PC-3 (cell line): ENCODE measurements at regions not wholly inside any gene's neighbourhood (a gene's known extent, or its start where the extent isn't known, plus 50 kb on each side); places are given as distances from the start of the nearest gene placed in this dataset.

Experiments
- ATAC-seq: fragments of 200-7000 bp; cut with Tn5 transposase; 2 replicates; pipeline ENCODE4 v1.9.1; 2020; ENCODE audit warnings: mild to moderate bottlenecking, moderate library complexity
- BruUV-seq: library from RNA; stranded (reverse); fragments of 400-500 nt; replicated peaks from 2 replicates; lab custom pipeline; 2021; lab: Mats Ljungman, UMichigan
- CTCF ChIA-PET: fragments of 300-600 bp; sonication (Branson Sonifier 250); formaldehyde crosslinking; loops from one replicate; lab custom pipeline; 2022; ENCODE audit warnings: antibody characterized with exemption; lab: Charles Lee
- POLR2A ChIA-PET: fragments of 300-600 bp; sonication (Branson Sonifier 250); formaldehyde crosslinking; loops from one replicate; lab custom pipeline; 2022; ENCODE audit warnings: antibody characterized with exemption; ENCODE audit not compliant: unreplicated experiment; lab: Charles Lee
- DNase-seq: peaks from one replicate; pipeline ENCODE4 v3.0.0-alpha.2; 2015
- H2AFZ ChIP-seq: fragments of 300-600 bp; sonication (generic); 2 replicates; pipeline ENCODE4 v1.6.0; 2016; ENCODE audit warnings: antibody characterized with exemption, low read length
- H3F3A ChIP-seq: fragments of 300-600 bp; sonication (generic); one replicate; pipeline ENCODE4 v1.6.0; 2017; ENCODE audit warnings: antibody characterized with exemption, low read length, control low read depth, mild to moderate bottlenecking; ENCODE audit not compliant: unreplicated experiment
- H3K27ac ChIP-seq: fragments of 300-600 bp; sonication (generic); 2 replicates; pipeline ENCODE4 v1.5.1; 2016; ENCODE audit warnings: mild to moderate bottlenecking, low read length
- H3K27me3 ChIP-seq: fragments of 300-600 bp; sonication (generic); 2 replicates; pipeline ENCODE4 v1.6.1; 2016; ENCODE audit warnings: low read length, mixed read lengths
- H3K36me3 ChIP-seq: fragments of 300-600 bp; sonication (generic); 2 replicates; pipeline ENCODE4 v1.6.1; 2016; ENCODE audit warnings: low read depth, mixed run types, low read length, mixed read lengths
- H3K4me1 ChIP-seq: fragments of 300-600 bp; sonication (generic); 2 replicates; pipeline ENCODE4 v1.5.1; 2016; ENCODE audit warnings: low read length; ENCODE audit not compliant: insufficient read depth
- H3K4me2 ChIP-seq: fragments of 300-600 bp; sonication (generic); 2 replicates; pipeline ENCODE4 v1.6.0; 2016; ENCODE audit warnings: low read length
- H3K4me3 ChIP-seq: fragments of 300-600 bp; sonication (generic); 2 replicates; pipeline ENCODE4 v1.5.1; 2016; ENCODE audit warnings: mild to moderate bottlenecking, low read length, mixed read lengths
- H3K79me2 ChIP-seq: fragments of 300-600 bp; sonication (generic); 2 replicates; pipeline ENCODE4 v1.6.1; 2017; ENCODE audit warnings: low read length, mixed read lengths
- H3K9ac ChIP-seq: fragments of 300-600 bp; sonication (generic); 2 replicates; pipeline ENCODE4 v1.6.0; 2016; ENCODE audit warnings: mild to moderate bottlenecking, low read length
- H3K9me2 ChIP-seq: fragments of 300-600 bp; sonication (generic); replicated peaks from 2 replicates; pipeline ENCODE4 v1.6.1; 2016; ENCODE audit warnings: mixed run types, low read length, mixed read lengths
- H3K9me3 ChIP-seq: fragments of 300-600 bp; sonication (generic); 2 replicates; pipeline ENCODE4 v1.6.1; 2016; ENCODE audit warnings: low read length, mixed read lengths
- H4K20me1 ChIP-seq: fragments of 300-600 bp; sonication (generic); 2 replicates; pipeline ENCODE4 v1.6.1; 2016; ENCODE audit warnings: low read length, mixed read lengths
- CTCF ChIP-seq: fragments of 300-600 bp; sonication (generic); conservative IDR thresholded peaks from 2 replicates; pipeline ENCODE4 v1.5.1; 2017; ENCODE audit warnings: antibody characterized with exemption, low read depth, mild to moderate bottlenecking, low read length
- EZH2 ChIP-seq: fragments of 300-600 bp; sonication (generic); IDR thresholded peaks from one replicate; pipeline ENCODE4 v1.6.1; 2017; ENCODE audit warnings: antibody characterized with exemption, mild to moderate bottlenecking, low read length; ENCODE audit not compliant: unreplicated experiment
- EZH2phosphoT487 ChIP-seq: fragments of 300-600 bp; sonication (generic); IDR thresholded peaks from 2 replicates; pipeline ENCODE4 v1.6.1; 2018; ENCODE audit warnings: mild to moderate bottlenecking, antibody characterized with exemption, low read length, borderline replicate concordance
- intact Hi-C: fragments of 100-400 bp; cut with micrococcal nuclease; formaldehyde crosslinking; loops from 2 replicates; pipeline ENCODE4 v1.9.0; 2023

DNA sequence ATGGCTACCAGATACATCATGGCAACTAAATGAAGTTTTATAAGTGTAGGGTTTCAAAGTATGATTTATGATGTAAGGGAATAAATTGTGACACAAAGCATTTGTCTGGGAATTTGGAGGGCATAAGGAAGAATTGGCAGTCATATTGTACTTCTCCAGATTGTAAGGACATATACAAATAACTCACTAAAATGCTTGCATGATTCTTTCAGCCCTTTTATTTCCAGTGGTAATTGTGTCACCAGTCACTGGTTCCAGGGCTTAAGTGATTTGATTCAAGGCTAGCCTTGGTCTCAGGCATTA lies 299.4 kb upstream of the ANO5 start:
- H3K9me3 ChIP-seq, result no peaks in the 10 kb centered on the region
- H3K79me2 ChIP-seq, result no peaks in the 10 kb centered on the region
- H3K4me3 ChIP-seq, result no peak overlapping the region
- no peak for ATAC-seq
- H3F3A ChIP-seq, result no peaks in the 10 kb centered on the region
- H2AFZ ChIP-seq, result no peak overlapping the region
- no peaks in the 10 kb centered on the region for H3K4me1 ChIP-seq
- no TSS peak for BruUV-seq
- ChIA-PET POLR2A (no interaction called here), CTCF (no interaction called here)
- H3K27ac ChIP-seq, result no peak overlapping the region
- no peak for DNase-seq
- no peak overlapping the region for H3K4me2 ChIP-seq
- H3K9me2 ChIP-seq, result no peaks in the 10 kb centered on the region
- no peak for TF ChIP-seq CTCF
- TF ChIP-seq EZH2phosphoT487, result no peak
- TF ChIP-seq EZH2, result no peak
- no peak overlapping the region for H3K9ac ChIP-seq
- no peaks in the 10 kb centered on the region for H3K27me3 ChIP-seq
- H4K20me1 ChIP-seq, result no peaks in the 10 kb centered on the region
- H3K36me3 ChIP-seq, result no peaks in the 10 kb centered on the region
- intact Hi-C loops, result no loop called here

- no peak for TF ChIP-seq EZH2
- TF ChIP-seq CTCF, result no peak
- TF ChIP-seq EZH2phosphoT487, result no peak
- Histone ChIP-seq H3K27ac (no peak overlapping the region), H3K27me3 (no peaks in the 10 kb centered on the region), H3K79me2 (no peaks in the 10 kb centered on the region), H3K36me3 (no peaks in the 10 kb centered on the region), H4K20me1 (no peaks in the 10 kb centered on the region), H3K9me3 (no peaks in the 10 kb centered on the region), H3F3A (no peaks in the 10 kb centered on the region), H3K4me3 (no peak overlapping the region), H3K9ac (no peak overlapping the region), H3K4me2 (no peak overlapping the region), H3K4me1 (no peaks in the 10 kb centered on the region), H3K9me2 (no peaks in the 10 kb centered on the region), H2AFZ (no peak overlapping the region)
- no TSS peak for BruUV-seq
- intact Hi-C loops, result no loop called here
- POLR2A ChIA-PET, result no interaction called here
- ATAC-seq (no peak), DNase-seq (no peak)
- CTCF ChIA-PET, result no interaction called here
Observed at GRCh38 chr11:21894492-21894891, 298.4 kb upstream of the ANO5 start.

- DNase-seq (no peak), ATAC-seq (no peak)
- no peaks in the 10 kb centered on the region for H3K4me1 ChIP-seq
- no peak overlapping the region for H3K9ac ChIP-seq
- TF ChIP-seq EZH2, result no peak
- no peak for TF ChIP-seq EZH2phosphoT487
- no peak for TF ChIP-seq CTCF
- no peaks in the 10 kb centered on the region for H4K20me1 ChIP-seq
- H2AFZ ChIP-seq, result no peak overlapping the region
- H3K36me3 ChIP-seq, result no peaks in the 10 kb centered on the region
- intact Hi-C loops, result no loop called here
- H3K4me2 ChIP-seq, result no peak overlapping the region
- H3K27ac ChIP-seq, result no peak overlapping the region
- no TSS peak for BruUV-seq
- no peaks in the 10 kb centered on the region for H3K9me2 ChIP-seq
- no peaks in the 10 kb centered on the region; the same call in 1 of the 2 replicates for H3K9me3 ChIP-seq
- no peak overlapping the region for H3K4me3 ChIP-seq
- no peaks in the 10 kb centered on the region for H3K79me2 ChIP-seq
- ChIA-PET POLR2A (no interaction called here), CTCF (no interaction called here)
- no peaks in the 10 kb centered on the region for H3F3A ChIP-seq
- H3K27me3 ChIP-seq, result no peaks in the 10 kb centered on the region
Observed at GRCh38 chr11:21895686-21896085, 297.2 kb upstream of the ANO5 start.
